NCI-H1694 treated with DMSO at 0.1 percent for 48 hours (cell line): ENCODE measurements at regions not wholly inside any gene's neighbourhood (a gene's known extent, or its start where the extent isn't known, plus 50 kb on each side); places are given as distances from the start of the nearest gene placed in this dataset.
"Not testable (repeated sequence)": the region's sequence is repeated elsewhere in the genome, so short reads cannot be mapped to it uniquely, and the experiment has no call there.

ENCODE experiments used
- DNase-seq: peaks from one replicate; lab custom pipeline; 2025; lab: John Stamatoyannopoulos, UW

- not testable (repeated sequence) for DNase-seq
Observed at GRCh38 chr2:238723740-238724320, 124.1 kb upstream of the TWIST2 start.

GRCh38 chr2:238724728-238725127, 123.2 kb upstream of the TWIST2 start:
- no peak for DNase-seq

- no peak for DNase-seq
Observed at GRCh38 chr2:238725298-238725697, 122.6 kb upstream of the TWIST2 start.

GRCh38 chr2:238726670-238727584, 121.0 kb upstream of the TWIST2 start:
- no peak for DNase-seq

GRCh38 chr2:238727585-238728329, 120.1 kb upstream of the TWIST2 start:
- no peak for DNase-seq

GRCh38 chr2:238728330-238729260, 119.3 kb upstream of the TWIST2 start:
- DNase-seq: no peak

GRCh38 chr2:238729261-238729935, 118.5 kb upstream of the TWIST2 start:
- DNase-seq: no peak

GRCh38 chr2:238730001-238730669, 117.8 kb upstream of the TWIST2 start:
- DNase-seq: no peak

- no peak for DNase-seq
Observed at GRCh38 chr2:238730881-238731280, 117.0 kb upstream of the TWIST2 start.

GRCh38 chr2:238731961-238732360, 115.9 kb upstream of the TWIST2 start:
- DNase-seq: no peak

GRCh38 chr2:238738917-238739316, 109.0 kb upstream of the TWIST2 start:
- DNase-seq: no peak

- DNase-seq: no peak
Observed at GRCh38 chr2:238739668-238740067, 108.2 kb upstream of the TWIST2 start.

GRCh38 chr2:238741277-238741676, 106.6 kb upstream of the TWIST2 start:
- no peak for DNase-seq

- DNase-seq: no peak
Observed at GRCh38 chr2:238742066-238742465, 105.8 kb upstream of the TWIST2 start.

- DNase-seq: no peak
Observed at GRCh38 chr2:238742664-238743063, 105.2 kb upstream of the TWIST2 start.

GRCh38 chr2:238743243-238744065, 104.4 kb upstream of the TWIST2 start:
- no peak for DNase-seq

- DNase-seq: no peak
Observed at GRCh38 chr2:238744951-238745350, 102.9 kb upstream of the TWIST2 start.

GRCh38 chr2:238745997-238746396, 101.9 kb upstream of the TWIST2 start:
- no peak for DNase-seq

- no peak for DNase-seq
Observed at GRCh38 chr2:238747114-238747513, 100.8 kb upstream of the TWIST2 start.

GRCh38 chr2:238747557-238747956, 100.3 kb upstream of the TWIST2 start:
- no peak for DNase-seq
